ENCODE measurements at regions not wholly inside any gene's neighbourhood (a gene's known extent, or its start where the extent isn't known, plus 50 kb on each side); places are given as distances from the start of the nearest gene placed in this dataset.

DNA sequence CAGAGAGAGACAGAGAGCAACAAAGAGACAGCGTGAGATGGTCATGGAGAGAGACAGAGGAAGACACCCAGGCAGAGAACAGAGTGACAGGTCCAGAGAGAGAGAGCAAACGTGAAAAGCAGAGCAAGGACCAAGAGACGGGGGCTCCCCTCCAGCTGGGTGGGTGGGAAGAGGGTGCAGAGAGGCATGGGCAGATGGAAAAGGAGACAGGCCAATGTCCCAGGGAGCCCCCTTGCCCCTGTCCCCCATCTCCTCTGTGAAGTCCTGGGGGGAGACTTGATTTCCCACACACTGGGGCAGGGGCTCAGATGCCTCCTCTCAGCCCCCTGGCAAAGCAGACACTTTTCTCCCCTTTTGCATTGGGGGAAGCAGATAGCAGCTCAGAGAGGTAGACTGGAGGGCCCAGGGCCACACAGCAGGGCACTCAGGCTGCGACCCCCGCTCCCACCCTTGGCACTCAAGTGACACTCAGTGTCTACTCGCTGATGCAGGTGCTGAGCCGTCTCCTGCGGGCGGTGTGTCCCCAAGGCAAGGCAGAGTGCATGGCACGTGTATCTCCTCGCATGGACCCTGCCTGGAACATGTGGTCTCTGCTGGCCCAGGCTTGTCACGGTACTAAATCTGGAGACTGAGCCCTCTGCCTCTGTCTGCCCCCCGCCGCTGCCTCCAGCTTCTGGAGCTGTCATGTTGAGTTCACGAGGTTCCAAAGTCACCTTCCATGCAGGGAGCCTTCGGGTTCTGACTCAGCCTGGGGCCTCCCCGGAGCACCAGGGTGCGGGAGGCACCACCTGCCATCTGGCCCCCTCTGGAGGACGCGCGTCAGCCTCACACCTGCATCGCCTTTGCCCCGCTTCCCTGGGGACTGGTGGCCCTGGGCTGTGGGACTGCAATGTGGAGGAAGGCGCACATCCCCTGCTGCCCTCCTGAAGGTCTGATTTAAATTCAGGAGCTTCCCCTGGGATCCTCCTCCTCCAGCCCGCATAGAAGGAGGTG, 215.9 kb upstream of the GSE1 start:
- TF ChIP-seq CTCF (IDR thresholded peaks at IDR 0.05) (no peak), POLR2A (IDR thresholded peaks at IDR 0.05) (no peak), EP300 (IDR thresholded peaks at IDR 0.05) (no peak)
